ENCODE measurements at regions not wholly inside any gene's neighbourhood (a gene's known extent, or its start where the extent isn't known, plus 50 kb on each side); places are given as distances from the start of the nearest gene placed in this dataset.

GRCh38 chr4:32254216-32254615, 1534.0 kb downstream of the PCDH7 start:
- Histone ChIP-seq H2AFZ (no peak overlapping the region), H3K9me3 (ENCODE audit: low read depth) (no peaks in the 10 kb centered on the region), H3K27me3 (no peaks in the 10 kb centered on the region), H4K20me1 (ENCODE audit: insufficient read depth, poor library complexity, severe bottlenecking) (no peaks in the 10 kb centered on the region), H3K4me2 (no peak overlapping the region), H3K27ac (no peak overlapping the region), H3K9me2 (replicated peaks; ENCODE audit: insufficient read depth) (no peaks in the 10 kb centered on the region), H3K79me2 (no peaks in the 10 kb centered on the region), H3K4me1 (ENCODE audit: insufficient read depth) (no peaks in the 10 kb centered on the region), H3K4me3 (no peak overlapping the region), H3K36me3 (replicated peaks; ENCODE audit: insufficient read depth, low read depth) (no peaks in the 10 kb centered on the region)
- WGBS (ENCODE audit: low lambda C conversion rate, missing lambda C conversion rate), result 86% methylated on average over 3 of the region's 3 CpGs
- no peak for DNase-seq (ENCODE audit: low spot score)
- TF ChIP-seq EZH2 (IDR thresholded peaks at IDR 0.05; ENCODE audit: borderline replicate concordance) (no peak), CTCF (IDR thresholded peaks at IDR 0.05; ENCODE audit: poor library complexity) (no peak), EZH2phosphoT487 (IDR thresholded peaks at IDR 0.05; ENCODE audit: low read depth, severe bottlenecking, unreplicated experiment) (no peak)

- Histone ChIP-seq H3K79me2 (no peaks in the 10 kb centered on the region), H3K9me2 (replicated peaks; ENCODE audit: insufficient read depth) (no peaks in the 10 kb centered on the region), H3K27me3 (no peaks in the 10 kb centered on the region), H4K20me1 (ENCODE audit: insufficient read depth, poor library complexity, severe bottlenecking) (no peaks in the 10 kb centered on the region), H3K27ac (no peak overlapping the region), H3K36me3 (replicated peaks; ENCODE audit: insufficient read depth, low read depth) (no peaks in the 10 kb centered on the region), H3K4me3 (no peak overlapping the region), H3K9me3 (ENCODE audit: low read depth) (no peaks in the 10 kb centered on the region), H2AFZ (no peak overlapping the region), H3K4me2 (no peak overlapping the region), H3K4me1 (ENCODE audit: insufficient read depth) (no peaks in the 10 kb centered on the region)
- TF ChIP-seq EZH2 (IDR thresholded peaks at IDR 0.05; ENCODE audit: borderline replicate concordance), result no peak
- TF ChIP-seq EZH2phosphoT487 (IDR thresholded peaks at IDR 0.05; ENCODE audit: low read depth, severe bottlenecking, unreplicated experiment), result no peak
- TF ChIP-seq CTCF (IDR thresholded peaks at IDR 0.05; ENCODE audit: poor library complexity), result no peak
- no peak for DNase-seq (ENCODE audit: low spot score)
- WGBS (ENCODE audit: low lambda C conversion rate, missing lambda C conversion rate), result 90% methylated on average over 2 of the region's 2 CpGs
Measured at GRCh38 chr4:32258986-32259385, 1538.8 kb downstream of the PCDH7 start.

- no peak for TF ChIP-seq EZH2phosphoT487 (IDR thresholded peaks at IDR 0.05; ENCODE audit: low read depth, severe bottlenecking, unreplicated experiment)
- no peak for TF ChIP-seq CTCF (IDR thresholded peaks at IDR 0.05; ENCODE audit: poor library complexity)
- no peak for TF ChIP-seq EZH2 (IDR thresholded peaks at IDR 0.05; ENCODE audit: borderline replicate concordance)
- Histone ChIP-seq H2AFZ (no peak overlapping the region), H3K9me3 (ENCODE audit: low read depth) (no peaks in the 10 kb centered on the region), H3K4me2 (no peak overlapping the region), H3K4me1 (ENCODE audit: insufficient read depth) (no peaks in the 10 kb centered on the region), H4K20me1 (ENCODE audit: insufficient read depth, poor library complexity, severe bottlenecking) (no peaks in the 10 kb centered on the region), H3K27ac (no peak overlapping the region), H3K27me3 (no peaks in the 10 kb centered on the region), H3K36me3 (replicated peaks; ENCODE audit: insufficient read depth, low read depth) (no peaks in the 10 kb centered on the region), H3K4me3 (no peak overlapping the region), H3K9me2 (replicated peaks; ENCODE audit: insufficient read depth) (no peaks in the 10 kb centered on the region), H3K79me2 (no peaks in the 10 kb centered on the region)
- no peak for DNase-seq (ENCODE audit: low spot score)
- 80% methylated on average over 9 of the region's 9 CpGs for WGBS (ENCODE audit: low lambda C conversion rate, missing lambda C conversion rate)
Measured at GRCh38 chr4:32261196-32261595, 1541.0 kb downstream of the PCDH7 start.

GRCh38 chr4:32268863-32269262, 1548.7 kb downstream of the PCDH7 start:
- WGBS (ENCODE audit: low lambda C conversion rate, missing lambda C conversion rate), result 4% methylated on average over 1 of the region's 1 CpG
- H3K4me2 ChIP-seq, result no peak overlapping the region
- no peak overlapping the region for H3K4me3 ChIP-seq
- H3K79me2 ChIP-seq, result no peaks in the 10 kb centered on the region
- no peaks in the 10 kb centered on the region for H3K27me3 ChIP-seq
- TF ChIP-seq CTCF (IDR thresholded peaks at IDR 0.05; ENCODE audit: poor library complexity), result peak; percentile 30
- TF ChIP-seq EZH2phosphoT487 (IDR thresholded peaks at IDR 0.05; ENCODE audit: low read depth, severe bottlenecking, unreplicated experiment), result no peak
- H2AFZ ChIP-seq, result no peak overlapping the region
- no peaks in the 10 kb centered on the region for H3K9me3 ChIP-seq (ENCODE audit: low read depth)
- H3K4me1 ChIP-seq (ENCODE audit: insufficient read depth), result no peaks in the 10 kb centered on the region
- H3K27ac ChIP-seq, result no peak overlapping the region
- no peaks in the 10 kb centered on the region for H3K36me3 ChIP-seq (replicated peaks; ENCODE audit: insufficient read depth, low read depth)
- no peak for DNase-seq (ENCODE audit: low spot score)
- H4K20me1 ChIP-seq (ENCODE audit: insufficient read depth, poor library complexity, severe bottlenecking), result no peaks in the 10 kb centered on the region
- no peaks in the 10 kb centered on the region for H3K9me2 ChIP-seq (replicated peaks; ENCODE audit: insufficient read depth)
